OCI-LY3 (cell line): ENCODE measurements at regions not wholly inside any gene's neighbourhood (a gene's known extent, or its start where the extent isn't known, plus 50 kb on each side); places are given as distances from the start of the nearest gene placed in this dataset.

Source experiments
- EZH2phosphoT487 ChIP-seq: fragments of 200-600 bp; shearing (Covaris generic); IDR thresholded peaks from 2 replicates; pipeline ENCODE4 v1.6.1; 2018; ENCODE audit warnings: antibody characterized with exemption, mixed run types, low read depth
- TF ChIP-seq, protein P1 (sequence below): fragments of 200-600, 300-600 bp; sonication (generic); IDR thresholded peaks from 2 replicates; pipeline ENCODE4 v1.5.1; 2014; ENCODE audit warnings: antibody characterized with exemption, low read length, low read depth

DNA sequence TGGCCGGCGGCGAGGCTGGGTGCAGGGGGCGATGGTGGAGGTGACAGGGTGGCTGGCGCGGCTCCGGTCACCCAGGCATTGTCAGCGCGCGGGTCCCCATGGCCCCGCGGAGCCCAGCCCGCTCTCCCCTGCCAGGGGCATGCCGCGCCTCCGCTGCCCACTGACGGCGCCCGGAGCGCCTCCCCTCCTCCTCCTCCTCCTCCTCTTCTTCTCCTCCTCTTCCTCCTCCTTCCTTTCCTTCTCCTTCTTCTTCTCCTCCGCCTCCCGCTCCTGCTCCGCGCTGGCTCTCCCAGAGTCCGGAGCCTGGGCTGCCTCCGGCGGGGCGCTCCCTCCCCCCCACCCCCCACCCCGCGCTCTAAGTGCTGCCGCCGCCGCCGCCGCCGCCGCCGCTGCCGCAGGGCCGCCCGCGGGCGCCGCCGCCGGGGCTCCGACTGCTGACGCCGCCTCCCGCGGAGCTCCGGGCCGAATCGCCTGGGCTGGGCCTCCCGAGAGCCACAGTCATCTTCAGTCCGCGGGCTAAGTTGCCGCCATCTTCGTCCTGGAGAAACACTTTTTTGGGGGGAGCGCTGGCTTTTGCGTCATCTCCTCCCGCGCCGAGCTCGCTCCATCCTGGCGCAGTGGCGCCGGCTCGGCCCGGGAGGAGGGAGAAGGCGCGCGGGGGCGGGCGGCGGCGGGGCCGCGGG lies 348.3 kb downstream of the LIG4 start:
- TF ChIP-seq, protein P1, sequence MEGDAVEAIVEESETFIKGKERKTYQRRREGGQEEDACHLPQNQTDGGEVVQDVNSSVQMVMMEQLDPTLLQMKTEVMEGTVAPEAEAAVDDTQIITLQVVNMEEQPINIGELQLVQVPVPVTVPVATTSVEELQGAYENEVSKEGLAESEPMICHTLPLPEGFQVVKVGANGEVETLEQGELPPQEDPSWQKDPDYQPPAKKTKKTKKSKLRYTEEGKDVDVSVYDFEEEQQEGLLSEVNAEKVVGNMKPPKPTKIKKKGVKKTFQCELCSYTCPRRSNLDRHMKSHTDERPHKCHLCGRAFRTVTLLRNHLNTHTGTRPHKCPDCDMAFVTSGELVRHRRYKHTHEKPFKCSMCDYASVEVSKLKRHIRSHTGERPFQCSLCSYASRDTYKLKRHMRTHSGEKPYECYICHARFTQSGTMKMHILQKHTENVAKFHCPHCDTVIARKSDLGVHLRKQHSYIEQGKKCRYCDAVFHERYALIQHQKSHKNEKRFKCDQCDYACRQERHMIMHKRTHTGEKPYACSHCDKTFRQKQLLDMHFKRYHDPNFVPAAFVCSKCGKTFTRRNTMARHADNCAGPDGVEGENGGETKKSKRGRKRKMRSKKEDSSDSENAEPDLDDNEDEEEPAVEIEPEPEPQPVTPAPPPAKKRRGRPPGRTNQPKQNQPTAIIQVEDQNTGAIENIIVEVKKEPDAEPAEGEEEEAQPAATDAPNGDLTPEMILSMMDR, result no peak
- TF ChIP-seq EZH2phosphoT487, result no peak
